ENCODE measurements at regions not wholly inside any gene's neighbourhood (a gene's known extent, or its start where the extent isn't known, plus 50 kb on each side); places are given as distances from the start of the nearest gene placed in this dataset.

GRCh38 chr5:67379753-67380152 lies 183.2 kb upstream of the CD180 start:
- intact Hi-C loops (cut with DNase I; ENCODE audit: low total_unique reads) = no loop called here
- no peaks in the 10 kb centered on the region for H3K27me3 ChIP-seq
- 76 to 88% (median 86%) methylated on average over 2 of the region's 2 CpGs for WGBS, 5 donors

GRCh38 chr5:67378256-67378655 lies 181.7 kb upstream of the CD180 start:
- Histone ChIP-seq H3K36me3 (no peaks in the 10 kb centered on the region), H3K27me3 (no peaks in the 10 kb centered on the region), H3K4me3 (no peak overlapping the region), H3K9me3 (no peaks in the 10 kb centered on the region), H3K27ac (no peak overlapping the region), H3K4me1 (no peaks in the 10 kb centered on the region)
- no peak for DNase-seq
- no peak for TF ChIP-seq CTCF (IDR thresholded peaks at IDR 0.05)
- no peak for TF ChIP-seq POLR2AphosphoS5 (IDR thresholded peaks at IDR 0.05)
- no peak for TF ChIP-seq EP300 (IDR thresholded peaks at IDR 0.05)
- TF ChIP-seq POLR2A (IDR thresholded peaks at IDR 0.05) = no peak
- intact Hi-C loops (cut with DNase I; ENCODE audit: low total_unique reads) = no loop called here
- WGBS, 5 donors = 37 to 71% (median 65%) methylated on average over 1 of the region's 1 CpG

More at GRCh38 chr5:67379753-67380152, 183.2 kb upstream of the CD180 start:
- no peak for DNase-seq
- H3K27ac ChIP-seq = no peak overlapping the region
- no peak overlapping the region for H3K4me3 ChIP-seq
- H3K9me3 ChIP-seq = no peaks in the 10 kb centered on the region
- no peaks in the 10 kb centered on the region for H3K36me3 ChIP-seq
- no peaks in the 10 kb centered on the region for H3K4me1 ChIP-seq
- TF ChIP-seq POLR2A (IDR thresholded peaks at IDR 0.05) = no peak
- TF ChIP-seq POLR2AphosphoS5 (IDR thresholded peaks at IDR 0.05) = no peak
- TF ChIP-seq EP300 (IDR thresholded peaks at IDR 0.05) = no peak
- TF ChIP-seq CTCF (IDR thresholded peaks at IDR 0.05) = no peak

- H3K27ac ChIP-seq = no peak overlapping the region
- H3K9me3 ChIP-seq = no peaks in the 10 kb centered on the region
- H3K4me3 ChIP-seq = no peak overlapping the region
- H3K27me3 ChIP-seq = no peaks in the 10 kb centered on the region
- intact Hi-C loops (cut with DNase I; ENCODE audit: low total_unique reads) = no loop called here
- H3K4me1 ChIP-seq = no peaks in the 10 kb centered on the region
- 67 to 88% (median 77%) methylated on average over 4 of the region's 4 CpGs for WGBS, 5 donors
- no peak for TF ChIP-seq CTCF (IDR thresholded peaks at IDR 0.05)
- no peak for TF ChIP-seq POLR2A (IDR thresholded peaks at IDR 0.05)
- TF ChIP-seq POLR2AphosphoS5 (IDR thresholded peaks at IDR 0.05) = no peak
- no peak for TF ChIP-seq EP300 (IDR thresholded peaks at IDR 0.05)
- DNase-seq = no peak
- H3K36me3 ChIP-seq = no peaks in the 10 kb centered on the region
These were observed 181.0 kb upstream of the CD180 start for GRCh38 chr5:67377631-67378030.

- intact Hi-C loops (cut with DNase I; ENCODE audit: low total_unique reads) = no loop called here
- Histone ChIP-seq H3K27me3 (no peaks in the 10 kb centered on the region), H3K4me1 (no peaks in the 10 kb centered on the region), H3K9me3 (no peaks in the 10 kb centered on the region), H3K27ac (no peak overlapping the region), H3K4me3 (no peak overlapping the region), H3K36me3 (no peaks in the 10 kb centered on the region)
- WGBS, 5 donors = 95 to 100% (median 98%) methylated on average over 2 of the region's 2 CpGs
- no peak for DNase-seq
- TF ChIP-seq POLR2AphosphoS5 (IDR thresholded peaks at IDR 0.05) = no peak
- TF ChIP-seq CTCF (IDR thresholded peaks at IDR 0.05) = no peak
- TF ChIP-seq POLR2A (IDR thresholded peaks at IDR 0.05) = no peak
- no peak for TF ChIP-seq EP300 (IDR thresholded peaks at IDR 0.05)
These were observed 179.0 kb upstream of the CD180 start for GRCh38 chr5:67375606-67376005.

Data from stomach (tissue), 8 donors.